ENCODE measurements at regions not wholly inside any gene's neighbourhood (a gene's known extent, or its start where the extent isn't known, plus 50 kb on each side); places are given as distances from the start of the nearest gene placed in this dataset.
"Not testable (repeated sequence)": the region's sequence is repeated elsewhere in the genome, so short reads cannot be mapped to it uniquely, and the experiment has no call there.

DNA sequence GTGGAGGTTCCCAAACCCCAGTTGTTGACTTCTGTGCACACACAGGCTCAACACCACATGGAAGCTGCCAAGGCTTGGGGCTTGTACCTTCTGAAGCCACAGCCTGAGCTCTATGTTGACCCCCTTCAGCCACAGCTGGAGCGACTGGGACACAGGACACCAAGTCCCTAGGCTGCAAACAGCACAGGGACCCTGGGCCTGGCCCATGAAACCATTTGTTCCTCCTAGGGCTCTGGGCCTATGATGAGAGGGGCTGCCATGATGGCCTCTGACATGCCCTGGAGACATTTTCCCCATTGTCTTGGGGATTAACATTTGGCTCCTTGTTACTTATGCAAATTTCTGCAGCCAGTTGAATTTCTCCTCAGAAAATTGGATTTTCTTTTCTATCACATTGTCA lies 449.6 kb upstream of the ZEB2 start:
- not testable (repeated sequence) for DNase-seq (ENCODE audit: low read depth)

DNA sequence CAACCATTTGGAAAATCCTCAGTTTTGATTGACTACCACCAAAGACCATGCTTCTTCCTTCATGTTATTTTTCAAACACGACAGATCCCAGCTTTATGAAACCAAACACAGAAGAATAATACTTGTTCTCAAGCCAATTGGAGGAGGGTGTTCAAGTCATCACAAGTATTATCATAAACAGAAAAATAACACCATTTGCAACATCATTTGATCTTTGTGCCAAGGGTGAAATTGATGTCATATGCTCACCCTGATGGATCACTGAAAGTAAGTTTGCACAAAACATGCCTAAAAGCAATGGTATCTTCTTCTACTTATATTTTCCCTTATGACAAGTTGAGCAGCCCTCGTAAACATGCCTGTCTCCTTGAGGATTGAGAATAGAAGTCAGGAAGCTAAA lies 448.0 kb upstream of the ZEB2 start:
- no peak for DNase-seq (ENCODE audit: low read depth)

DNA sequence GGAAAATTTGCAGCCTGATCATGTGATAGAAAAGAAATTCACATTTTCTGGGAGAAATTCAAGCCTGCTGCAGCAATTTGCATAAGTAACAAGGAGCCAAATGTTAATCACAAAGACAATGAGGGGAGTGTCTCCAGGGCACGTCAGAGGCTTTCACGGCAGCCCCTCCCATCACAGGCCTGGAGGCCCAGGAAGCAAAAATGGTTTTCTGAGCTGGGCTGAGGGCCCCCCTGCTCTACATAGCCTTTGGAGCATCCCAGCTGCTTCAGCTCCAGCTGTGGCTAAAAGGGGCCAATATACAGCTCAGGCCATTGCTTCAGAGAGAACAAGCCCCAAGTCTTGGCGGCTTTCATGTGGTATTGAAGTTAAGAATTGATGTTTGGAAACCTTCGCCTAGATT lies 445.3 kb upstream of the ZEB2 start:
- DNase-seq (ENCODE audit: low read depth) = no peak

DNA sequence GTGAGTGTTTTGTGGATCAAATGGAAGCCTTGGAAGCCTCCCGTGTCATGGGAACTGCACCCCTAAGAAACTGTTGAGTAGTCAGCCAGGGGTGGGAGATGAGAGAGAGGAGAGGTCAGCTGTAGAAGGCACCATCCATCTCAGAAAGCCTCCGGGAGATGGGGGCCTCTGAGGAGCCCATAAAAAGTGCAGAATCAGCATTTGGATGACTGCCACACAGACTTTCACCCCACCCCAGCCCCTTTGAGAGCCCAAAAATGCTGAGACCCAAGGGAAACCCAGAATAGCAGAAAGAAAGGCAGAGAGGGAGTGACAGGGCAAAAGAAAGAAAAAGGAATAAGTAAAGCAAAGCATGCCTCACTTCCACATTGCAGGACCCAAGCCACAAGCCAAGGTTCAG lies 443.1 kb upstream of the ZEB2 start:
- DNase-seq (ENCODE audit: low read depth) = no peak

DNA sequence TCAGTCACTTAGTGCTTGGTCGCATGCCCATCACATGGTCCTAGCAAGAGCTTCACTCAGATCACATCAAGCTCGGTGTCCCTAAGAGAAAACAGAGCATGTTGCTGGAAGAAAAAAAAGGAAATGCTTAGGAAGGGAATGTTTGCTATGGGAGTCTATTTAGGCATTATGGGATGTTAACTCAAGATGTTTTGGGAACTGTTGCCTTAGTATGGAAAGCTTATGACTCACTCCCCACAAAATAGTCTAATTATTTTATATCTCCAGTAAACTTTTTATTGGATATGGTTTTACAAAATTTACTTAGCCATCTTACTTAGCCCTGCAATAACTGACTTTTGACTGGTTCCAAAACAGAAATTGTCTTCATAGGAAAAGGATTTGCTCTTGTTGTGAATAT lies 439.5 kb upstream of the ZEB2 start:
- DNase-seq (ENCODE audit: low read depth) = no peak

DNA sequence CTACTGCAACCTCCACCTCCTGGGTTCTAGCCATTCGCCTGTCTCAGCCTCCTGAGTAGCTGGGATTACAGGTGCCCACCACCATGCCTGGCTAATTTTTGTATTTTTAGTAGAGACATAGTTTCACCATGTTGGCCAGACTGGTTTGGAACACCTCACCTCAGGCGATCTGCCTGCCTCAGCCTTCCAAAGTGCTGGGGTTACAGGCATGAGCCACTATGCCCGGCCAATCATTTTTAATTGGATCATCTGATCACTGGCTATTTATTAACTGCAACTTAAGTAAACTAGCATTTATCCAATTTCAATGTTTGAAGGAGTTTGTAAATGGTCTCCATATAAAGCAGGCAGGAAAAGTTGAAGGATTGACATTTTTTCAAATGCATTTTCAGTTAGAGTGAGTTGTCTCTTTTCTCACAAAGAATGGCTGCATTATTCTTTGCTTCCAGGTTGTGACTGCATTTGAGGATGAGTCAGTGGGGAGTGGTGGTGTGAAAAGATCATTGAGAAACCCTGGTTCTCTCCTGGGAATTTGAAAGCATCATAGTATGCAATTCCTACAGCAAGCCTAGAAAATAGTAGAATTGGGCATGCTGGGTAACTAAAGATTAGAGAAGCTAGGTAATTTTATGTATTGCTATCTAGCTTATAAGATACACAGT lies 431.1 kb upstream of the ZEB2 start:
- no peak for DNase-seq (ENCODE audit: low read depth)

DNA sequence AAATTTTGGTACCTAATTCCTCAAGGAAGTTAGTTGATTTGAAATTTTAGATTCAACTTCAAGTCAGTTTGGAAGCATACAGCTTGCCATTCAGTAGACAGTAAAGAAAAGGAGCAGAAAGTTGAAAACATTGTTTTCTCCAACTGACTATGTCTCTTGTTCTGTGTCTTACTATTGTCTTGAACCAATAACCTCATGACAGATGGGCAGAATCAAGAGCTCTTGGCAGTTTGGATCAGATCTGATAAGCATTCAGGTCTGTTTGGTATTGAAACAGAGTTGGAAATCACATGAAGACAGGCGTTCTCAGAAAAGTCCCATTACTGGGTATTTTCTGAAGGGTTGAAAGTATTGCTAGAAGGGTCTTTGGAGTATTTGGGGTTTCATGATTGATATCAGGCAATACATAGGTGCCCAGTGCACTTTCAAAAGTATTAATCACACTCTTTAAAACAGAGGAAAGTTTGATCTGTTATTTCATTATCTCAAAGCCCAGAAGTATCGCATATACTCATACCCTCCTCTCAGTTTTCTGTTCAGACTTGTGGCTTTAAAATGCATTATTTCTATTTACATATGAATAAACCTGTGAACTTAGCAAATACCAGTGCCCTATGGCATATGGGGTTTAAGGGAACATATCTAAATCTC lies 428.4 kb upstream of the ZEB2 start:
- DNase-seq (ENCODE audit: low read depth) = no peak

DNA sequence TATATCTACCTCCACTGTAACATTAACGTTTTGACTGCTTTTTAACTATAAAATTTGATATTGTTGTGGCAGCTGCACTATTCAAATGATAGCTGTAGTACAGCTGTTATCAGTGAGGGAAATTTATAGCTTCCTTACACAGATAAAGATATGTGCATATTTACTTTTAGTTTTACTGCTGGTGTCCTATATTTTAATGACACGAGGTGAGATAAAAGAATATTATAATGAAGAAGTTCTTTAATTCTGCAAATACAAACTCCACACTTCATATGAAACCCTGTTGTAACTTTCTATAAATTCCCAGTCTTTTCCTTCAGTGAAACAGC lies 427.8 kb upstream of the ZEB2 start:
- no peak for DNase-seq (ENCODE audit: low read depth)

DNA sequence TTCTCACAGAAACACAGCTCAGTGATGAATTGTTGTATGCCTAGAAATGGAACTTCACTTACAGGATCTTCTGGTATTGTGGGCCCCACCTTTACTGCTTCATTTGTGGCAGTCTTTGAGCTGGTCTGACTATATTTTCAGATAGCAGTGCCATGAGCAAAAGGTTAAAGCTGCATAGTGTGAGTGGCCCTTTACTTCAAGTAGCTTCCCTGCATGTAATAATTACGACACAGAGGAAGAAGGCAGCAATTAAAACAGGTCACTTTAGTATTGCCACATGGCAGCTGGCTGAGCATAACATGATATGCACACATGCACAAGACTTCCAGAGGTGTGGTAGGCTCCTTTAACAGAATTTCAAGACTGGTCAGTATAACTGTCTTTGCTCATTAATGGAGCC lies 426.3 kb upstream of the ZEB2 start:
- DNase-seq (ENCODE audit: low read depth) = no peak

DNA sequence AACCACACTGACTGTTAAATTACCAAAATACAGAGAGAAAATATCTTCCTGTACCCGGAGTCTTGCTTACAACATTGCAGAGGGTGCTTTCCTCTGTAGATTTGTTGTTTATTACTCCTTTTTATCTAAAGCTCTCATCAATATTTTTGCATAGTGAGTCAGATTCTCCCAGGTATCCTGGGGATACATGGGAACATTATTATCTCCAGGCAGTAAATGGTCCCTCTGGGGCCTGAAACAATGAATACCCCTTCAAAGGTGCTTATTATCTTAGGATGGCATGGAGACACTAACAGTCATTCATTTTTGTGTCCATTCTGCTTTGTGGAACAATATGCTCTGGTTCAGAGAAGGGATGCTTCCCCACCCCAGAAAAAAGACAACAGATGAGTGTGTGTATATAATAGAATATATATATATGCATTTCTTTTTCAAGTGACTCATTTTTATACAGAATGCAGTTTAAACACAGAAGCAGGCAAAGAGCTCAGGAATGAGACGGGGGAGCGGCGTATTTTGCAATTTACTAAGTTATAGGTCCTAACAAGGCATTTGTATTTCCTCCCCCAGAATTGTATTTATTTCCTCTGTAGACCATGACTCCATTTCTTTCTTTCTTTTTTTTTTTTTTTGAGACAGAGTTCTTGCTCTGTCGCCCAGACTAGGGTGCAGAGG lies 424.8 kb upstream of the ZEB2 start:
- no peak for DNase-seq (ENCODE audit: low read depth)

DNA sequence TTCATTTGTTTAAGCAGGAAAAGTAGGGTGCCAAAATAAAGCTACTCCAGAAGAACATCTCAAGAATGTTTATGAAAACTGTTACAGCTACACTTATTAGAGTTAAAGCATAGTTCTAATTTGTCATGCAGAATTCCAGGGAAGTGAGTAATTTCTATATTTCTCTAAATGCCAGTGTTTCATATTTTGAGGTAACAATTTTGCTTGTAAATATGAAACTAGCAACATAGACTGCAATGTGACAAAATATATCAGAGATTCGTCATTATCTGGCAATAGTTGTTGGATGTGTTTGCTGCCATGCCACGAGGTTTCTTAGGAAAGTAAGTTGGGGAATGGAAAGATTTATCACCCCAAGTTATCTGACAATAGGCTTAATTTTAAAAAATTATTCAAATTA lies 424.1 kb upstream of the ZEB2 start:
- no peak for DNase-seq (ENCODE audit: low read depth)

DNA sequence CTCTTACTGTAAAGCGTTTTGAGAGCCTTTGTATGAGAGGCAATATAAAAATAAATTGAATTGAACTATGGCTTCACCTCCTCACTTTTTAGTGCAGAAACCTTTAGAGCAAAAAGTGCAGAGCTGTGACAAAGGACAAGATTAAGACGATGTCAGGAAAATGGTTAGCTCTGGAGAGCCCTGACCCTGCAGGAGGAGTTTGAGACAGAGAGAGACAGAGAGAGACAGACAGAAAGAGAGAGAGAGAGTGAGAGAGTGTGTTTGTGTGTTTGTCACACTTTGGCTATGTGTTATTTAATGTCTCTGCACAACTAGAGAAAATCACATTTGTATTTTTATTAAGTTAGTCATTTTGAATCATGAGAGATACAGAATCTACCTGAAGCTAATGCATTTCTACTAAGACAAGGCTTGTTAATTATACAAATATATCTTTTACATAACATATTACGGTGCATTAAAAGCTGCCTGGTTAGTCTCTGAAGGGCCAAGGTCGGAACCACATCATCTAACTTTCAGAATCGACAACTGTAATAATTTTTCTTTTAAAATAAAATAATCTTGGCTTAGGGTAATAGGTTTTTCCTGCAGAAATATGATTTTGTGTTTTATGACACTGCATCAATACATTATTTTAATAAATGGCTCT lies 423.5 kb upstream of the ZEB2 start:
- DNase-seq (ENCODE audit: low read depth) = no peak

DNA sequence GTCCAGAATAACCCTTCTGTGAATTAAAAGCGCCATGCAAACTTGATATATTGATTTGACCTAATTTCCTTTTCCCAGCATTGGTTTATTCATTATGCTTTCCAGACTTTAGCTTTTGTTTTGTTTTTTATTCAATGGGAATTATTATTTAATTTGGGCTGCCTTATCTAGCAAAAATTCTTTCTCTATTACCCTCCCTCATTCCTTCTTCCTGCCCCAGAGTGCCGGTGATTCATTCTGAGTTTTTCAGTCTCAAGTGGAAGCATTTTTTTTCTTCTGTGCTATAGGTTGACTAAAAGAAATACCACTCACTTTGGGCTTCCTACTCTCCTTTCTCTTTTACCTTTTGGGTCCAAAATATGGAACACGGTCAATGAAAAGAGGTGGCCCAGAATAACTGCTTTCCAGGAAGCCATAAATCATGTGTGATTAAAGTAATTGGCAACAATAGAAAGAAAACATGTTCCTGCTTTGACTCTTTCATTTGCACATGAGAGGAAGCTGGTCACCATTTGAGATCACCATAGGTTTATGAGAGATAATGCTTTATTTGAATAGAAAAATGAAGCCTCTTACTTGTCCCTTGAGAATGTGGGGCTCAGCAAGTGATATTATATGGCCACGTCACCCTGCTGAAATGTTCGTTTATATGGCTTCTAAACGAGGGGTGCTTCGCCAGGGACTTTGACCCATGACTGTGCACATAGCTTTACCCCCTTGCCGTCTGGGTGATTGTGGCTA lies 422.8 kb upstream of the ZEB2 start:
- no peak for DNase-seq (ENCODE audit: low read depth)

DNA sequence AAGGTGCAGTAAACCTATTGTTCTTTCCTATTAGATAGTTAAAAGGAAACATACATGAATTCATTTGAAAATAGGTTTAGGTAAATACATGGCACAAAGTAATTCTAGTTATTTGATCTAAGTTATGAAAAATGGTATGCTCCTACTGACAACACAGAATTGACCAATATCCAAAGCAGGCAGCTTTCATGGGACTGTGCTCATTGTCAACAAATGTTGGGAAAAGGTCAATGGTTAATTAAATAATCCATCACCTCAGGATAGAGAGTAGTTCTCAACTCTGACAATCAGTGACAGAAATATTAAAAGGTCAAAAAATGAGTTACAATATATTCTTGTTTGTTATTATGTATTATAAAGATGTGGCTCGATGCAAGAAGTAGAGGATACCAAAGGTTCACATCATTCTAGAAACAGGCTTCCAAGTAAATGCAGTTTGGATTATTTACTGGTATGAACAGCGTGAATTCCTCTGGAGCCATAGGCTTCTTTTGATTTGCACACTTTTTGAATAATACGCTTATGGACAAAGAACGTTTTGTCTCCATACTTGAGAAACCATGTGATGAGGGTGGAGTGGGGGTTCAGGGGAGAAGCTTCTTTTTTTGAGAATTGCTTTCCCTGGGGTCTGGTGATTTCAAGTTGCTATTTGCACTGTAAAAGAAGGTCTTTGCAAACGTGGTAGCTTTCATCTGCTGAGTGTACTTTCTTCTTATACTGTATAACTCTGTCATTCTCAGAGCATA lies 422.0 kb upstream of the ZEB2 start:
- DNase-seq (ENCODE audit: low read depth) = no peak

DNA sequence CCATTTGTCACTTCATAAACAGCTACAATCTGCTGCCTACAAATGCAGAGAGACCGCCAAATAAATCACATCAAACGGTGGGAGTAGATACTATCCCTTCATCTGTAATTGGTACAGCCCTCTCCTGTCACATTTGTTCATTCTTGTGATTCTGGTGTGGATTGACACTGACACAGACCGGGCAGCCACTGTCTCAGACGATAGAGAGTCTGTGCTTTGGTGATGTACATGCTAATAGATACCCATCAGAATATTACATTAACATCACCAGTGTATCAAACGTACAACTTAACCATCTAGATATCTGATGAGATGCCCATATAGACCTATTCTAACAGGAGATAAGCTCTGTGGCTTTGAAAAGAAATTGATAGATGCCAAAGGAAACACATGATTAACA lies 419.7 kb upstream of the ZEB2 start:
- no peak for DNase-seq (ENCODE audit: low read depth)

DNA sequence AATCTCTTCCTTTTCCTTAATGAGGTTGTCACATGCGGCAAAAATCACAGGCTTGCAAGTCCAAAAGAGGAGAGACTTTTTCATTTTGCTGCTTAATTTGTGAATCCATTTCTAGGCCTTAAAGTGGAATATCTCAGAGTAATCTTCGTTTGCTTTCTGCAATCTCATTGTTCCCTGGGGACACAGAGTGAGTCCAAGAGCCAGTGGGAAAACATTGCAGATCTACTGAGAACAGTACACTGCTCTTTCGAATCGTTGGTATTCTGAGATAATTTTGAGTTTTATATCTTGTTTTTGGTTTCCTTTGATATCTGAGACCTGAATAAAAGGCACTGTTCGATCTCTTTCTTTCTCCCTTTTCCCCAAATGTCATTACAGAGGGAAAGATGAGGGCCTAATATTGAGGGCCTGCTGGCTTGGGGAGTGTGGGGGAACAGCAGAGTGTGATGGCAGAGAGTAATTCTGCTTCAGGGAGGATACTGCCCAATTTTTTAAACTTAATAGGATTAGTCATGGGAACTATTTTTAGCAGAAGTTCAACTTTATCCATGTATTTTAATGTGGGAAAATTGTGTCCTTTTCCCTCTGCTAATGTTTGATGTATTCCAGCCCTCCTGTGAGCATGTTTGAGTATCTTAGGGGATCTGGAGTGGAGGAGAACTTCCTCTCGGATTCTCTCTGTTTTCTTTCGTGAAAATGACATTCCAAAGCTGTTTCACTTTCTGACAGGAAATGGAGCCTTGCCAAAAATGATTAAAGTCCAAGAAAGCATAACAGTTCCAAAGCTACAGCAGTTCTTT lies 418.2 kb upstream of the ZEB2 start:
- no peak for DNase-seq (ENCODE audit: low read depth)

DNA sequence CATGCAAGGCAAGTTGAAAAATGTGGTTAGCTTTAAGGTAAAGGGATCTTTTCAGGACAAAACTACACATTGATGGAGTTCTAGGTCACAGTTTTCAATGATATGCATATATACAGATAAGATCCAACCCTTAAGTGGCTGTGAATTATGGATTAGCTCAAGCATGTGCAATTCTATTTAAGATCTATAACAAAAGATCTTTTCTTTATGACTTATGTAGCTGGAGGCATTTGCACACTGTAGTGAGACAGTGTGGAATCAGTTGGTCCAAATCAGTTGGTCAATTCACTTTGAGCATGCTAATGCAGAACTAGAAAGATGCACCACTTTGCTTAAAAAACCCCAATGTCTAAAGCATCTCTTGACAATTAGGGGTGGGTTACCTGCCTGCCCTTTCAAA lies 417.1 kb upstream of the ZEB2 start:
- DNase-seq (ENCODE audit: low read depth) = no peak

DNA sequence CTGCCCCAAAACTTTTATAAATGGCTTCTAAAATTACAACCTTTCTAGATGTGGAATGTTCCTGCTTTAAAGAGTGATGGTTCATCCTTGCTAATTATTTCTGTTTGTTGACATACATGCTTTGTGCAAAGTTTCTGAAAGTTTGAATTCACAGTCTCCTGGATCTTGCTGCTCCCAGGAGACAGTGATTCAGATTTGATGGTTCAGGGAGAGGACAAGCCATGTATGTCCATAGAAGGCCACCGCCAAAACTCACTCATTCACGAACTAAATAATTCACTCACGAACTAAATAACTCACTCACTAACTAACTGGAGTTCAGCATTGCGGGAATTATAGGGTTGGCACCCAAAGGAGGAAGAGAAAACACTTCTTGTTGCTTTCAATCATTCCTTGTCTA lies 416.5 kb upstream of the ZEB2 start:
- no peak for DNase-seq (ENCODE audit: low read depth)

DNA sequence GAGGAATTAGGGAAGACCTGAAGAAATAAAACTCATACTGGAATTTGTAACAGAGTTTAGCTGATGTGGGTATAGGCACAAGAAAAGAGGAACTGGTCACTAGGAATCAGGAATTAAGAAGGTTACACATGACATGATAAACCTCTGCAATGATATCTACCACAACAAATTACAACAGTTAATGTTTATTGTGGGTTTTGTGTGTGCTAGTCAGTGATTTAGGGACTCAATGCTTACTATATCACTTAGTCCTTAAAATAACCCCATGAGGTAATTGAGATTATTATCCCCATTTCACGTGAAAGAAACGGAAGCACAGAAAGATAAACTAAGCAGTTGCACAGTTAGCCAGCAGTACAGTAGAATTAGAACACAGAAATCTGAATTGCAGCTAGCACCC lies 415.8 kb upstream of the ZEB2 start:
- no peak for DNase-seq (ENCODE audit: low read depth)

DNA sequence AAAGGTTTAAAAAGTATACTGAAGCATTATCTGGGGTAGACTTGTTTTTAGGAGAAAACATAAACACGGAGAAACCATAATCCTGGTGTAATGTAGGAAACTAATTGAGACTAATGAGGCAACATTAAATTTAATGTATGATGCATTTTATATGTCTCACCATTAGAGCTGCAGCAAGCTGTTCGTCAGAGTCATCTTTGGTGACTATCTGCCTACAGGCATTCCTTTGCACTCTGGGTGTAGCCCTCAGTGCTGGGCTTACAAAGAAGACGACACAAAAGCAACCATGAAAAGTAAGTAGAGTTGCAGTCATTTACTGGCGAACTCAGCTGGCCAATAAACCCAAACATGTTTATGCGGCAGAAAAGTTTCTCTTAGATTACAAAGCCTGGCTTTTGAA lies 415.3 kb upstream of the ZEB2 start:
- no peak for DNase-seq (ENCODE audit: low read depth)

DNA sequence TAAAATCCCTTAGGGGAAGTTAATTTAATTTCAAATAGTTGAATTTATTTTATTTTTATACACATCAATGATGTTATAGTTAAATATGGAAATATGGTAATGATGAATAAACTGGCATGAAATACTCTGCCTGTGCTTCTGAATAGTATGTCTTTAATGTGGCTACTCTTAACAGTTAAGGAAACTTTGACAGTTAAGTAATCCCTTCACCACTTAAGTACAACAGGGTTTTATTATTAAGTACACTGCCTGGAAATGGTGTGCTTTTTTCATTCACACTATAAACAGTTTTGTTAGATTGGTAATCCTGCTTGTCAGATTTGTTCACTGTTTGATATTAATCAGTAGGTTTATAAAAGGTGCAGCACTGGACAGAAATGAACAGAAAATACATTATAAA lies 412.0 kb upstream of the ZEB2 start:
- DNase-seq (ENCODE audit: low read depth) = no peak
